Uterus (tissue), 3 donors: ENCODE measurements at regions not wholly inside any gene's neighbourhood (a gene's known extent, or its start where the extent isn't known, plus 50 kb on each side); places are given as distances from the start of the nearest gene placed in this dataset.

ENCODE experiments used
- DNase-seq, 2 donors: peaks; one replicate each; pipeline ENCODE4 v3.0.0-alpha.2; 2019 to 2020
- H3K27ac ChIP-seq, 2 donors: fragments of 200-600 bp; sonication (generic); 1 replicate in 1 of 2; 2 replicates in 1 of 2; pipeline ENCODE4 v1.5.1; 2016 to 2018
- H3K27me3 ChIP-seq, 2 donors: fragments of 200-600 bp; sonication (generic); one replicate each; pipeline ENCODE4 v1.5.1; 2018 to 2019; ENCODE audit warnings: control low read depth in 1 of 2
- H3K36me3 ChIP-seq, 2 donors: fragments of 200-600 bp; sonication (generic); one replicate each; pipeline ENCODE4 v1.5.1; 2019; ENCODE audit warnings: control low read depth in 1 of 2
- H3K4me1 ChIP-seq, 2 donors: fragments of 200-600 bp; sonication (generic); one replicate each; pipeline ENCODE4 v1.5.1; 2018 to 2019; ENCODE audit warnings: control low read depth in 1 of 2
- H3K4me3 ChIP-seq, 2 donors: fragments of 200-600 bp; sonication (generic); 1 replicate in 1 of 2; 2 replicates in 1 of 2; pipeline ENCODE4 v1.5.1; 2018 to 2019; ENCODE audit warnings: mild to moderate bottlenecking in 1 of 2
- H3K9me3 ChIP-seq, 2 donors: fragments of 200-600 bp; sonication (generic); one replicate each; pipeline ENCODE4 v1.5.1; 2019; ENCODE audit warnings: control low read depth in 1 of 2
- CTCF ChIP-seq, 4 experiments: fragments of 200-600 bp in 2 of 4; fragments of 450-650 bp in 2 of 4; sonication (generic) in 2 of 4; IDR thresholded peaks; one replicate each; pipeline ENCODE4 v1.5.1; 2016 to 2019; ENCODE audit warnings: antibody characterized with exemption in 4 of 4, mild to moderate bottlenecking in 2 of 4, moderate library complexity in 1 of 4
- POLR2A ChIP-seq, 2 donors: fragments of 450-650 bp; IDR thresholded peaks; one replicate each; pipeline ENCODE4 v1.6.1; 2016; ENCODE audit warnings: antibody characterized with exemption in 2 of 2, mild to moderate bottlenecking in 1 of 2, moderate library complexity in 1 of 2
- intact Hi-C: fragments of 100-400 bp; cut with DNase I; formaldehyde crosslinking; loops from one replicate; pipeline ENCODE4 v1.15.1; 2023; ENCODE audit warnings: low total_unique reads
- donor health status: DM: yes; HTN: yes; CAD: no.

- no peak overlapping the region for H3K4me3 ChIP-seq
- no peak overlapping the region for H3K27ac ChIP-seq
- no peaks in the 10 kb centered on the region for H3K4me1 ChIP-seq
- no peaks in the 10 kb centered on the region for H3K9me3 ChIP-seq
- intact Hi-C loops: no loop called here
- no peaks in the 10 kb centered on the region for H3K36me3 ChIP-seq
- H3K27me3 ChIP-seq: no peaks in the 10 kb centered on the region
- no peak for DNase-seq
- peak in 1 of 4 experiments; percentile 6 for TF ChIP-seq CTCF (IDR thresholded peaks at IDR 0.05)
- TF ChIP-seq POLR2A (IDR thresholded peaks at IDR 0.05): no peak
These were observed 118.4 kb upstream of the SLC7A1 start for GRCh38 chr13:29713839-29714238.

DNA sequence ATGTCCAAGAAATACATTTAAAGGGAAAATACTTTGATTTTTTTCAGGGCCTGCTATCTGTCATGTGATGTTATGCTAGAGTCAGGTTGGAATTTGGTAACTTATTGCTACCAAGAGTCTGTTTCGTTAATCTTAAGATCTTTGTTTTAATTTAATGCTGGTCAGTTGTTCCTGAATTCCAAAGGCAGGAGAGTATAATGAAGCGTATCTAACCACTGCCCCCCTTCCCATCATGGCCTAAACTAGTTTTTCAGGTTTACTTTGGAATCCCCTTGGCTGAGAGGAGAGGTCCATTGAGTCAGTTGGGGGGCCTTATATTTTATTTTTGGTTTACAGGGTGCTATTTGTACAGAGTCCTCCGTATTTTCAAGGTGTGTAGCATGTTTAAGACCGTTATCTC, 116.3 kb upstream of the SLC7A1 start:
- Histone ChIP-seq H3K36me3 (no peaks in the 10 kb centered on the region), H3K4me3 (no peak overlapping the region), H3K9me3 (no peaks in the 10 kb centered on the region), H3K27ac (no peak overlapping the region), H3K4me1 (no peaks in the 10 kb centered on the region), H3K27me3 (no peaks in the 10 kb centered on the region)
- TF ChIP-seq CTCF (IDR thresholded peaks at IDR 0.05): no peak
- TF ChIP-seq POLR2A (IDR thresholded peaks at IDR 0.05): no peak
- DNase-seq: no peak
- intact Hi-C loops: no loop called here

GRCh38 chr13:29710511-29710910, 115.0 kb upstream of the SLC7A1 start:
- Histone ChIP-seq H3K27ac (no peak overlapping the region), H3K36me3 (no peaks in the 10 kb centered on the region), H3K4me1 (no peaks in the 10 kb centered on the region), H3K27me3 (no peaks in the 10 kb centered on the region), H3K4me3 (no peak overlapping the region), H3K9me3 (no peaks in the 10 kb centered on the region)
- TF ChIP-seq CTCF (IDR thresholded peaks at IDR 0.05): no peak
- TF ChIP-seq POLR2A (IDR thresholded peaks at IDR 0.05): no peak
- no peak for DNase-seq
- intact Hi-C loops: no loop called here

DNA sequence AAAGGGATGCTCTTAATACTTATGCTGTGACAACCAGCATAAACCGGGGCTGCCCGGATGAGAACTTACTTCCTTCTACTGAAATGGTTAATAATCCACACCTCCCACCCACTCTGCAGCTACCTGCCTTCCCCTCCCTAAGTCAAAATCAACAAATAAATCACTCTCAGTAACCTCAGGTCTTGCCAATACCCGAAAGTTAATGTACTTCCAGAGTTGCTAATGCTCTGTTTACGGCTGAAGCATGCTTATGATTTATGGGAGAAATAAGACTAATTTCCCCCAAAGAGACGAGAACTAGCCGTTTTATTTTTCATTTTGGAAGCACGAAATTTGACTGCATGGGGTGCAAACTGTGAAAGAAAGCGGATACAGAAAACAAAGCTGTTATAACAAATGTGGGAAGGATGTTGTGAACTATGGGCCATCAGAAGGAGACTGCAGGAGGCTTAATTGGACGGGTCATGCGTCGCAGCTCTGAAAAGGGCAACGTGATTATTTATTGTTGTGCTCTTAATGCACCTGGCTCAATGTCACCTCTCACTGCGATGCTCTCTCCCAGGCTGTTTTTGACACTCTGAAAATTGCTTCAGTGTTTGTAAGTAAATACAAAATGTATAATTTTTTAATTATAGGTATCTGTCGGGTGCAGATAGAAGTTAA, 114.0 kb upstream of the SLC7A1 start:
- DNase-seq: no peak
- no peaks in the 10 kb centered on the region for H3K9me3 ChIP-seq
- H3K27me3 ChIP-seq: no peaks in the 10 kb centered on the region
- H3K27ac ChIP-seq: no peak overlapping the region
- no peak for TF ChIP-seq CTCF (IDR thresholded peaks at IDR 0.05)
- TF ChIP-seq POLR2A (IDR thresholded peaks at IDR 0.05): no peak
- H3K4me3 ChIP-seq: no peak overlapping the region
- no peaks in the 10 kb centered on the region for H3K36me3 ChIP-seq
- intact Hi-C loops: no loop called here
- no peaks in the 10 kb centered on the region for H3K4me1 ChIP-seq

GRCh38 chr13:29707876-29708543, 112.5 kb upstream of the SLC7A1 start:
- H3K4me1 ChIP-seq: no peaks in the 10 kb centered on the region
- H3K27ac ChIP-seq: no peak overlapping the region
- intact Hi-C loops: no loop called here
- no peaks in the 10 kb centered on the region for H3K36me3 ChIP-seq
- TF ChIP-seq POLR2A (IDR thresholded peaks at IDR 0.05) (no peak), CTCF (IDR thresholded peaks at IDR 0.05) (peak in 1 of 4 experiments; percentile 8)
- no peak for DNase-seq
- no peak overlapping the region for H3K4me3 ChIP-seq
- no peaks in the 10 kb centered on the region for H3K27me3 ChIP-seq
- no peaks in the 10 kb centered on the region for H3K9me3 ChIP-seq
